Right lobe of liver (tissue), 4 donors: ENCODE measurements at regions not wholly inside any gene's neighbourhood (a gene's known extent, or its start where the extent isn't known, plus 50 kb on each side); places are given as distances from the start of the nearest gene placed in this dataset.

ENCODE experiments used
- CTCF ChIP-seq, 4 donors: fragments of 200-600 bp in 3 of 4; fragments of 450-650 bp in 1 of 4; IDR thresholded peaks; one replicate each; pipeline versions ENCODE4 v1.5.1 to v1.8.0; 2016 to 2022; ENCODE audit warnings: antibody characterized with exemption in 4 of 4, mild to moderate bottlenecking in 2 of 4
- POLR2A ChIP-seq: fragments of 450-650 bp; IDR thresholded peaks from one replicate; pipeline ENCODE4 v1.6.1; 2017; ENCODE audit warnings: antibody characterized with exemption, mild to moderate bottlenecking
- donor health status: DM: no; HTN: no; CAD: no.
- donor health status: DM: no; HTN: no; CAD: no.
- donor health status: DM: no; HTN: yes; CAD: no.

- TF ChIP-seq CTCF (IDR thresholded peaks at IDR 0.05) (no peak), POLR2A (no peak)
Measured at GRCh38 chr6:166778776-166779175, 151.7 kb upstream of the RPS6KA2 start.
